GM12872 (cell line): ENCODE measurements at regions not wholly inside any gene's neighbourhood (a gene's known extent, or its start where the extent isn't known, plus 50 kb on each side); places are given as distances from the start of the nearest gene placed in this dataset.

Experiments used
- TF ChIP-seq, protein P1 (sequence below): IDR thresholded peaks from 3 replicates; pipeline ENCODE4 v1.5.1; 2011; ENCODE audit warnings: low read depth, mild to moderate bottlenecking, low read length, moderate library complexity; ENCODE audit not compliant: insufficient read depth

DNA sequence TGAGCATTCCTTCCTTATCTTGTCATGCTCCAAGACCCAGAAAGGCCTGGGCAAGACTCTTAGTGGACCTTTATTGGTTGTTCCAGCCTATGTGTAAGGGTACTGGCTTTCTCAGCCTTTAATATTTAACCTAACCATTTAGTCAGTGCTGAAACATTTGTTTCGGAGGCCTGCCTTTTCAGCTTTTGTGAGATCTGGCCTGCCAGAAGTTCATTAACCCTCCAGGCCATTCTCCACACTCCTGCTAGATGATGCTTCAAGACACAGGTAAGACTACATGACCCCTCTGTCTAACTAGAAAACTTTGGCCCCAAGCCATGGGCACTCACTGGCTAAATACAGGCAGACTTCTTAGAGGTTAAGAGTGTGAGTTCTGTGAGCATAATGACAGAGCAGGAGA lies 138.4 kb upstream of the ZP4 start:
- TF ChIP-seq, protein P1, sequence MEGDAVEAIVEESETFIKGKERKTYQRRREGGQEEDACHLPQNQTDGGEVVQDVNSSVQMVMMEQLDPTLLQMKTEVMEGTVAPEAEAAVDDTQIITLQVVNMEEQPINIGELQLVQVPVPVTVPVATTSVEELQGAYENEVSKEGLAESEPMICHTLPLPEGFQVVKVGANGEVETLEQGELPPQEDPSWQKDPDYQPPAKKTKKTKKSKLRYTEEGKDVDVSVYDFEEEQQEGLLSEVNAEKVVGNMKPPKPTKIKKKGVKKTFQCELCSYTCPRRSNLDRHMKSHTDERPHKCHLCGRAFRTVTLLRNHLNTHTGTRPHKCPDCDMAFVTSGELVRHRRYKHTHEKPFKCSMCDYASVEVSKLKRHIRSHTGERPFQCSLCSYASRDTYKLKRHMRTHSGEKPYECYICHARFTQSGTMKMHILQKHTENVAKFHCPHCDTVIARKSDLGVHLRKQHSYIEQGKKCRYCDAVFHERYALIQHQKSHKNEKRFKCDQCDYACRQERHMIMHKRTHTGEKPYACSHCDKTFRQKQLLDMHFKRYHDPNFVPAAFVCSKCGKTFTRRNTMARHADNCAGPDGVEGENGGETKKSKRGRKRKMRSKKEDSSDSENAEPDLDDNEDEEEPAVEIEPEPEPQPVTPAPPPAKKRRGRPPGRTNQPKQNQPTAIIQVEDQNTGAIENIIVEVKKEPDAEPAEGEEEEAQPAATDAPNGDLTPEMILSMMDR: no peak

DNA sequence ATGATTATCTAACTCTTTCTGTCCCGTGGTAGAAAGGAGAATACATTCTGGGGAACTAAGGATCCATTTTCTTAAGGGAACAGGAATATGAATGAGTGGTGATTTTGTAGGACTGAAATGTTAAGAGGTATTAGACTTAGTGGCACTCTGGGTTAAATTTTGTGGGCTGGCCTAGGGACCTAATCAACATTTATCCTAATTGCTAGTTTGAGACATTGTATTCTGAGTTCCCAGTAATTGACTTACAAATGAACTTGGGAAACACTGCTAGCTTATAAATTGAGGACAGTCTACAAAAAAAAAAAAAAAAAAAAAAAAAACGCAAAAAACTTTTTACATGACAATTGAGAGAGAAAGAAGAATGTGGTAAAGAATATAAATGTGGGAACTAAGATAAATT lies 136.6 kb upstream of the ZP4 start:
- TF ChIP-seq, protein P1: no peak

DNA sequence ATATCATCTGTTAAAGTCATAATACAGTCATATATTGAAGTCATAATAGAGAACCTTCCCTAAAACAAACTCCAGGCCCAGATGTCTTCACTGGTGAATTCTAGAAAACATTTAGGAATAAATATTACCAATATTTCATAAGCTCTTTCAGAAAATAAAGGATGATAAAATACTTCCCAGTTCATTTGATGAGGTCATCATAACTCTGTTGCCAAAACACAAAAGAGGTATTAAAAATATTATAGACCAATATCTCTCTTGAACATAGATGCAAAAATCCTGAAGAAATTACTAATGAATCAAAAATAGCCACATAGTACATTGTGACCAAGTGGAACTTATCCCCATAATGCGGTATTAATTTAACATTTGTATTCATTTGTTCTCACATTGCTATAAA lies 132.4 kb upstream of the ZP4 start:
- TF ChIP-seq, protein P1: no peak

DNA sequence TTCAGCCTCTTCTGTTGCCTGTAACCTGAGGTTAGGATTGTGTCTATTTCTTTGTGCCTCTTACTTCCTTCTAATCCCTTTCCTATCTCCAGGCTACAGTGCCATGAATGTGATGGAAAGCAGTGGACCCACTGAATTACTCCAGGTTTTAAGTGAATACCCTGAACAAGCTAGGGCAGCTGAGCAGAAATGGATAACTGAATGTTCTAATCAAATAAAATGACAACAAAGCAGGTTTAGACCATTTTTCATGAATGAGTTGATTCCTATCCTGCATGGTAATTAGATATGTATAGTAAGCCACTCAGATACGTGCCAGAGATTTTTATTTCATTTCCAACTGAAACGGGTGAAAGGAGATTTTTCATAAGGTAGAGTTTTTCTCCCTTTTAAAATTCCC lies 127.5 kb upstream of the ZP4 start:
- TF ChIP-seq, protein P1: no peak

DNA sequence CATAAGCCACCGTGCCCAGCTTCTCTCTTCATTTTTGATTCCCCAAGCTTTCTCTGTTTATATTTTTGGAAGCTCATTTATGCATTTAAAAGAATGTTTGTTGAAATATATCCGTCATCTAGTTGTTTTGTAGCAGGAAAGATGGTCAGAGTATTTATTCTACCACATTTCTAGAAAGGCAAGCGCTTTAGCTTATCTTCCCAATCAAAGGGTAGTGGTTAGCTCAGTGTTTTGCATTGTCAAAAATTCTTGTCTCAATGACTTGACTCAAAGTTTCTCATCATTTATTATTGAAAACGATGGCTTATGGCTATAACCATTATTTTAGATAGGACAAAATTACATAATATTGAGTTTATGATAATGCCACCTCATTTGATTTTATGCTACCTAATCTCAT lies 116.1 kb upstream of the ZP4 start:
- TF ChIP-seq, protein P1: no peak

DNA sequence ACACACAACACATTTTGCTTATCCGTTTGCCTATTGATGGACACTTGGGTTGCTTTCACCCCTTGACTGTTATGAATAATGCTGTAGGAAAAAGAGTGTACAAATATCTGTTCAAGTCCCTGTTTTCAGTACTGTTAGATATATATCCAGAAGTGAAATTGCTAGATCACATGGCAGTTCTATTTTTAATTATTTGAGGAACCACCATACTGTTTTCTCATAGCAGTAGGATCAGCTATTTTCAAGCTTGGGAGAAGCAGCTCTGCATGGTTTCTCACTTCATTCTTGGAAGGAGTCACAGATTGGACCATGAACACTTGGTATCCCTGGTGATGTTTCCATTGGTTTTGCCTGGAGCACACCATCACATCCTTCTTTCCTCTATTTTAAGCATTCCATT lies 114.4 kb upstream of the ZP4 start:
- TF ChIP-seq, protein P1: no peak

DNA sequence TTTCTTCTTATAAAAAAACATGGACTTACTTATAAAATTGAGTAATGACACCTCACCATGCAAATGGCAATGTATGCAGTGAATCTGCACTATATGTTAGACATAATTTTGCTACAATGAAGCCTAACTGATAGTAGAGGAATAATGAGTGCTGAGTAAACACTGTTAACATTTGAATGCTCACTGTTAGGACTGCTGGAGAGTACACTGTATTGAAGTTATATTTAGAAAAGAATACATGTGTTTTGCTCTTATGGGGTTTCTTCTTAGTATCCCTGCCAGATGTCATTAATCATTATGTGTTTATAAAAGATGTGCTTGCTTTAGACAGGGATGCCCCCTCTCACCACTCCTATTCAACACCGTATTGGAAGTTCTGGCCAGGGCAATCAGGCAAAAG lies 111.1 kb upstream of the ZP4 start:
- TF ChIP-seq, protein P1: no peak

DNA sequence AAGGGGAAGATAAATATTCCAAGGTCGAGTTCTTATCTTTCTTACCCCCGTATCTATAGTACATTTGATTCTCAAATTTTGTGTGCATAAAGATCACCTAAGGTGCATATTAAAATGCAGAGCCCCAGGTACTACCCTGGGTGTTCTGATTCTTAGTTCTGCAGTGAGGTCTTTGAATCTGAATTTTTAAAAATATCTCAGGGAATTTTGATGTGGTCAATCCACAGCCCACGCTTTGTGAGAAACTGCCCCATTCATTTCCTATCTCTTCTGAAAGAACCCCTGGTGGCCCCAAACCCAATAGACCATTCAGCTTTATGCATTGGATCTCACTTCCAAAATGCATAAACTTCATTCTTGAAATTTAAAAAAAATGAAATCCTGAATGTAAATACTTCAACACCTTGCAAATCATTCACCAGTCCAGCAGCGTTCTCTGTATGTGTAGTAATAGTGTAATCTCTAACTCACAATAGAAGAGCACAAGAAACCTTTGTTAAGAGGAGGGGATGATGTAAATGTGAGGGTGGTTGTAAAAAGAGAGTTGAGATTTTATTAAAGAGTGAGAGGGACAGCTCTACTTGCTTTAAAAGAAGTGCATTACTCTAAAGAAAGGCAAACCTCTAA lies 108.8 kb upstream of the ZP4 start:
- TF ChIP-seq, protein P1: no peak
